ENCODE measurements at regions not wholly inside any gene's neighbourhood (a gene's known extent, or its start where the extent isn't known, plus 50 kb on each side); places are given as distances from the start of the nearest gene placed in this dataset.

GRCh38 chr5:1729641-1730486 is 69.8 kb downstream of the MRPL36 start:
- Histone ChIP-seq H3K9me3 (replicated peaks in 1 of 2; ENCODE audit: control insufficient read depth in 1 of 2, insufficient read depth in 1 of 2, low read length in 2 of 2) (no peaks in the 10 kb centered on the region), H3K4me3 (replicated peaks in 1 of 3; ENCODE audit: low read depth in 2 of 3, low read length in 3 of 3) (no peak overlapping the region), H3K27ac (ENCODE audit: low read depth in 1 of 2, low read length in 2 of 2) (no peak overlapping the region), H3K79me2 (ENCODE audit: insufficient read depth, low read length) (no peaks in the 10 kb centered on the region), H3K9ac (ENCODE audit: insufficient read depth, low read length, poor library complexity, severe bottlenecking) (no peak overlapping the region), H3K4me2 (replicated peaks; ENCODE audit: extremely low read depth, low read length, poor library complexity, severe bottlenecking) (no peak overlapping the region), H4K20me1 (ENCODE audit: insufficient read depth, low read length) (no peaks in the 10 kb centered on the region), H3K4me1 (ENCODE audit: control insufficient read depth in 1 of 2, insufficient read depth in 2 of 2, low read length in 2 of 2) (no peaks in the 10 kb centered on the region), H2AFZ (ENCODE audit: insufficient read depth, low read depth, low read length, poor library complexity, severe bottlenecking) (no peak overlapping the region), H3K27me3 (ENCODE audit: control insufficient read depth in 2 of 2, insufficient read depth in 2 of 2, low read length in 2 of 2) (peaks cover 0 to 9% of the 10 kb centered on the region in 2 donors), H3K36me3 (replicated peaks in 1 of 2; ENCODE audit: control insufficient read depth in 1 of 2, insufficient read depth in 2 of 2, low read length in 2 of 2) (no peaks in the 10 kb centered on the region)
- intact Hi-C loops (cut with micrococcal nuclease) = no loop called here
- Mint-ChIP-seq H3K4me1 (no peaks in the 10 kb centered on the region), H3K4me3 (no peak overlapping the region), H3K9me3 (no peaks in the 10 kb centered on the region), H3K27me3 (ENCODE audit: low read depth in 3 of 3) (peaks cover 14 to 26% (median 16%) of the 10 kb centered on the region in 3 donors), H3K27ac (no peak overlapping the region), H3K36me3 (no peaks in the 10 kb centered on the region)
- 93% methylated on average over 29 of the region's 40 CpGs for WGBS (ENCODE audit: insufficient coverage)
- no peak for TF ChIP-seq CTCF (IDR thresholded peaks at IDR 0.05)
- no peak for DNase-seq

- H3K9me3 Mint-ChIP-seq = no peaks in the 10 kb centered on the region
- Histone ChIP-seq H3K27ac (ENCODE audit: low read depth in 1 of 2, low read length in 2 of 2) (no peak overlapping the region), H3K9ac (ENCODE audit: insufficient read depth, low read length, poor library complexity, severe bottlenecking) (no peak overlapping the region), H3K79me2 (ENCODE audit: insufficient read depth, low read length) (no peaks in the 10 kb centered on the region), H3K36me3 (replicated peaks in 1 of 2; ENCODE audit: control insufficient read depth in 1 of 2, insufficient read depth in 2 of 2, low read length in 2 of 2) (no peaks in the 10 kb centered on the region), H3K27me3 (ENCODE audit: control insufficient read depth in 2 of 2, insufficient read depth in 2 of 2, low read length in 2 of 2) (peaks cover 0 to 14% of the 10 kb centered on the region in 2 donors), H3K4me1 (ENCODE audit: control insufficient read depth in 1 of 2, insufficient read depth in 2 of 2, low read length in 2 of 2) (no peaks in the 10 kb centered on the region), H3K4me3 (replicated peaks in 1 of 3; ENCODE audit: low read depth in 2 of 3, low read length in 3 of 3) (no peak overlapping the region), H3K9me3 (replicated peaks in 1 of 2; ENCODE audit: control insufficient read depth in 1 of 2, insufficient read depth in 1 of 2, low read length in 2 of 2) (no peaks in the 10 kb centered on the region), H2AFZ (ENCODE audit: insufficient read depth, low read depth, low read length, poor library complexity, severe bottlenecking) (no peak overlapping the region), H3K4me2 (replicated peaks; ENCODE audit: extremely low read depth, low read length, poor library complexity, severe bottlenecking) (no peak overlapping the region), H4K20me1 (ENCODE audit: insufficient read depth, low read length) (no peaks in the 10 kb centered on the region)
- TF ChIP-seq CTCF (IDR thresholded peaks at IDR 0.05) = no peak
- 95% methylated on average over 8 of the region's 24 CpGs for WGBS (ENCODE audit: insufficient coverage)
- H3K27me3 Mint-ChIP-seq (ENCODE audit: low read depth in 3 of 3) = peaks cover 18 to 32% (median 20%) of the 10 kb centered on the region in 3 donors
- no peak overlapping the region for H3K4me3 Mint-ChIP-seq
- no peak overlapping the region for H3K27ac Mint-ChIP-seq
- intact Hi-C loops (cut with micrococcal nuclease) = no loop called here
- H3K4me1 Mint-ChIP-seq = no peaks in the 10 kb centered on the region
- no peaks in the 10 kb centered on the region for H3K36me3 Mint-ChIP-seq
- DNase-seq = no peak
These were observed 70.8 kb downstream of the MRPL36 start for GRCh38 chr5:1728846-1729245.

All from CD14-positive monocyte (primary cell).